Esophagus (tissue), 2 donors: ENCODE measurements at regions not wholly inside any gene's neighbourhood (a gene's known extent, or its start where the extent isn't known, plus 50 kb on each side); places are given as distances from the start of the nearest gene placed in this dataset.

Source experiments
- H3K27ac ChIP-seq, 2 donors: one replicate each; pipeline ENCODE4 v1.5.1; 2013; ENCODE audit warnings: low read depth in 2 of 2, mild to moderate bottlenecking in 2 of 2, inconsistent platforms in 1 of 2, low read length in 1 of 2, moderate library complexity in 1 of 2
- H3K27me3 ChIP-seq, 2 donors: one replicate each; pipeline ENCODE4 v1.6.1; 2013; ENCODE audit warnings: low read length in 2 of 2, control low read depth in 1 of 2, mild to moderate bottlenecking in 1 of 2; ENCODE audit not compliant: insufficient read depth in 2 of 2, control insufficient read depth in 1 of 2
- H3K36me3 ChIP-seq, 2 donors: one replicate each; pipeline ENCODE4 v1.6.1; 2013; ENCODE audit warnings: low read length in 1 of 2; ENCODE audit not compliant: control insufficient read depth in 2 of 2, insufficient read depth in 2 of 2
- H3K4me1 ChIP-seq, 2 donors: one replicate each; pipeline ENCODE4 v1.6.1; 2013; ENCODE audit warnings: low read length in 1 of 2; ENCODE audit not compliant: control insufficient read depth in 2 of 2, insufficient read depth in 2 of 2
- H3K4me3 ChIP-seq, 2 donors: one replicate each; pipeline ENCODE4 v1.5.1; 2013; ENCODE audit warnings: low read length in 2 of 2, mild to moderate bottlenecking in 2 of 2, low read depth in 1 of 2, moderate library complexity in 1 of 2
- H3K9me3 ChIP-seq, 2 donors: one replicate each; pipeline ENCODE4 v1.6.1; 2013; ENCODE audit warnings: mild to moderate bottlenecking in 2 of 2, low read depth in 1 of 2, low read length in 1 of 2, moderate library complexity in 1 of 2; ENCODE audit not compliant: control insufficient read depth in 2 of 2, insufficient read depth in 1 of 2
- WGBS, 2 donors: extraction: QIAGEN DNeasy Blood & Tissue Kit; methylation state at CpG; one replicate each; pipeline ENCODE4 v1.1.7; 2013; 5-methylcytosine and 5-hydroxymethylcytosine counted together
- donor health status: healthy with polysubstance abuse.
- donor health status: Bipolar disorder and iron deficiency.

- 24 to 48% methylated on average over 4 of the region's 4 CpGs for WGBS, 2 donors
- no peaks in the 10 kb centered on the region for H3K9me3 ChIP-seq
Measured at GRCh38 chr17:13952009-13952750, 117.1 kb upstream of the COX10 start.

GRCh38 chr17:13953841-13954240, 115.5 kb upstream of the COX10 start:
- 0% methylated on average over 1 of the region's 1 CpG for WGBS, 2 donors
- H3K9me3 ChIP-seq: no peaks in the 10 kb centered on the region
- H3K4me3 ChIP-seq: no peak overlapping the region
- no peaks in the 10 kb centered on the region for H3K36me3 ChIP-seq
- no peaks in the 10 kb centered on the region for H3K27me3 ChIP-seq
- H3K27ac ChIP-seq: no peak overlapping the region
- peaks cover 0 to 3% of the 10 kb centered on the region in 2 donors for H3K4me1 ChIP-seq

More at GRCh38 chr17:13952009-13952750, 117.1 kb upstream of the COX10 start:
- Histone ChIP-seq H3K27me3 (no peaks in the 10 kb centered on the region), H3K27ac (peak overlapping the region; percentile 49 to 66), H3K36me3 (no peaks in the 10 kb centered on the region), H3K4me3 (no peak overlapping the region), H3K4me1 (peaks cover 0 to 3% of the 10 kb centered on the region in 2 donors)

- Histone ChIP-seq H3K9me3 (no peaks in the 10 kb centered on the region), H3K27ac (no peak overlapping the region), H3K4me1 (peaks cover 0 to under 1% of the 10 kb centered on the region in 2 donors), H3K4me3 (no peak overlapping the region), H3K27me3 (no peaks in the 10 kb centered on the region), H3K36me3 (no peaks in the 10 kb centered on the region)
- WGBS, 2 donors: 51% methylated on average over 3 of the region's 3 CpGs
Measured at GRCh38 chr17:13957636-13958035, 111.7 kb upstream of the COX10 start.

GRCh38 chr17:13958773-13959172, 110.5 kb upstream of the COX10 start:
- H3K36me3 ChIP-seq: no peaks in the 10 kb centered on the region
- H3K4me3 ChIP-seq: no peak overlapping the region
- no peaks in the 10 kb centered on the region for H3K27me3 ChIP-seq
- H3K4me1 ChIP-seq: no peaks in the 10 kb centered on the region
- 80 to 83% methylated on average over 4 of the region's 4 CpGs for WGBS, 2 donors
- no peak overlapping the region for H3K27ac ChIP-seq
- no peaks in the 10 kb centered on the region for H3K9me3 ChIP-seq

- no peak overlapping the region for H3K27ac ChIP-seq
Measured at GRCh38 chr17:13961265-13961664, 108.0 kb upstream of the COX10 start.

GRCh38 chr17:13962716-13963240, 106.5 kb upstream of the COX10 start:
- Histone ChIP-seq H3K4me1 (no peaks in the 10 kb centered on the region), H3K36me3 (no peaks in the 10 kb centered on the region), H3K27ac (no peak overlapping the region), H3K27me3 (no peaks in the 10 kb centered on the region), H3K4me3 (no peak overlapping the region), H3K9me3 (no peaks in the 10 kb centered on the region)
- 75 to 79% methylated on average over 2 of the region's 2 CpGs for WGBS, 2 donors

More at GRCh38 chr17:13961265-13961664, 108.0 kb upstream of the COX10 start:
- Histone ChIP-seq H3K27me3 (no peaks in the 10 kb centered on the region), H3K9me3 (no peaks in the 10 kb centered on the region), H3K36me3 (no peaks in the 10 kb centered on the region), H3K4me1 (no peaks in the 10 kb centered on the region), H3K4me3 (no peak overlapping the region)
- 50 to 66% methylated on average over 4 of the region's 4 CpGs for WGBS, 2 donors

- H3K36me3 ChIP-seq: no peaks in the 10 kb centered on the region
- WGBS, 2 donors: 92 to 93% methylated on average over 7 of the region's 7 CpGs
- no peaks in the 10 kb centered on the region for H3K4me1 ChIP-seq
- H3K27ac ChIP-seq: no peak overlapping the region
- H3K9me3 ChIP-seq: no peaks in the 10 kb centered on the region
- no peak overlapping the region for H3K4me3 ChIP-seq
- H3K27me3 ChIP-seq: no peaks in the 10 kb centered on the region
Measured at GRCh38 chr17:13967416-13967815, 101.9 kb upstream of the COX10 start.

- Histone ChIP-seq H3K4me3 (no peak overlapping the region), H3K27ac (no peak overlapping the region), H3K36me3 (no peaks in the 10 kb centered on the region), H3K9me3 (no peaks in the 10 kb centered on the region), H3K27me3 (no peaks in the 10 kb centered on the region), H3K4me1 (no peaks in the 10 kb centered on the region)
- WGBS, 2 donors: 81 to 84% methylated on average over 5 of the region's 5 CpGs
Measured at GRCh38 chr17:13970531-13970930, 98.8 kb upstream of the COX10 start.

- H3K9me3 ChIP-seq: no peaks in the 10 kb centered on the region
- no peak overlapping the region for H3K27ac ChIP-seq
- H3K36me3 ChIP-seq: no peaks in the 10 kb centered on the region
- no peaks in the 10 kb centered on the region for H3K4me1 ChIP-seq
- no peak overlapping the region for H3K4me3 ChIP-seq
- H3K27me3 ChIP-seq: no peaks in the 10 kb centered on the region
- WGBS, 2 donors: 80 to 85% methylated on average over 9 of the region's 9 CpGs
Measured at GRCh38 chr17:13973960-13974651, 95.2 kb upstream of the COX10 start.
